ENCODE measurements at regions not wholly inside any gene's neighbourhood (a gene's known extent, or its start where the extent isn't known, plus 50 kb on each side); places are given as distances from the start of the nearest gene placed in this dataset.

GRCh38 chr14:98965076-98965475, 306.9 kb downstream of the BCL11B start:
- no peak for DNase-seq (ENCODE audit: low read depth)
- H3K4me3 ChIP-seq (ENCODE audit: low read depth, low read length), result no peak overlapping the region
- TF ChIP-seq CTCF (IDR thresholded peaks at IDR 0.05; ENCODE audit: control insufficient read depth, extremely low read depth, insufficient read depth), result no peak

DNA sequence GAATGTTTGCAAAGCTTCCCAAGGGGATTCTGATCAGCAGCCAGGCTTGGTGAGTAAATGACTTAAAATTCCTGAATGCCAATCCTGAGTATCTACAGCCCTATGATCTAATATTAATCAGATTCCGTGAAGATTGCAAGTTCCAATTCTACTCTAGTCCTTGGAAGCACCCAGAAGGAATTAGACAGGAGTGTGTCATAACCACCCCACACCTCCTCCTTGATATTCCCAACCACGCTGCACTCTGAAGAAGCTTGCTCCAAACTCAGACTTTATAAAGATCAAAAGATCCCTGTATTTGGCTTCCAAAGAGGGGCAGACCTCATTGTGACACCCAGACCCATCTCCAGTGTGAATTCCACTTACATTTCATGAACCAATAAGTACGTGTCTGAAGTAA, 306.0 kb downstream of the BCL11B start:
- no peak for TF ChIP-seq CTCF (IDR thresholded peaks at IDR 0.05; ENCODE audit: control insufficient read depth, extremely low read depth, insufficient read depth)
- H3K4me3 ChIP-seq (ENCODE audit: low read depth, low read length), result no peak overlapping the region
- no peak for DNase-seq (ENCODE audit: low read depth)

- DNase-seq (ENCODE audit: low read depth), result no peak
- TF ChIP-seq CTCF (IDR thresholded peaks at IDR 0.05; ENCODE audit: control insufficient read depth, extremely low read depth, insufficient read depth), result no peak
- no peak overlapping the region for H3K4me3 ChIP-seq (ENCODE audit: low read depth, low read length)
Observed at GRCh38 chr14:98966475-98967162, 305.4 kb downstream of the BCL11B start.

- TF ChIP-seq CTCF (IDR thresholded peaks at IDR 0.05; ENCODE audit: control insufficient read depth, extremely low read depth, insufficient read depth), result no peak
Observed at GRCh38 chr14:98974113-98974512, 297.9 kb downstream of the BCL11B start.

DNA sequence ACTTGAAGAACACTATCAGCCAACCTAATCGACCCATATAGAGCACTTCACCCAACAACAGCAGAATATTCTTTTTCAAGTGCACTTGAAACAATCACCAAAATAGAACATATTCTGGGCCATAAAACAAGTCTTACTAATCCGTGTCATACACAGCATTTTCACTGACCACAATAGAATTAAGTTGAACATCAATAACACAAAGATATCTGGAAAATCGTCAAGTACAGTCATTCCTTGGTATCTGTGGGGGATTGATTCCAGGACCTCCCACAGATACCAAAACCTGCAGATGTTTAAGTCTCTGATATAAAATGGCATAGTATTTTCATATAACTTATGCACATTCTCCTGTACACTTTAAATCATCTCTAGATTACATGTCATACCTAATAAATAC, 295.7 kb downstream of the BCL11B start:
- no peak for DNase-seq (ENCODE audit: low read depth)
- no peak for TF ChIP-seq CTCF (IDR thresholded peaks at IDR 0.05; ENCODE audit: control insufficient read depth, extremely low read depth, insufficient read depth)

More at GRCh38 chr14:98974113-98974512, 297.9 kb downstream of the BCL11B start:
- H3K4me3 ChIP-seq (ENCODE audit: low read depth, low read length), result no peak overlapping the region
- no peak for DNase-seq (ENCODE audit: low read depth)

GRCh38 chr14:98977451-98977850, 294.5 kb downstream of the BCL11B start:
- H3K4me3 ChIP-seq (ENCODE audit: low read depth, low read length), result no peak overlapping the region
- no peak for DNase-seq (ENCODE audit: low read depth)
- no peak for TF ChIP-seq CTCF (IDR thresholded peaks at IDR 0.05; ENCODE audit: control insufficient read depth, extremely low read depth, insufficient read depth)

More for the DNA sequence above, 295.7 kb downstream of the BCL11B start:
- H3K4me3 ChIP-seq (ENCODE audit: low read depth, low read length), result no peak overlapping the region

GRCh38 chr14:98982986-98983385, 289.0 kb downstream of the BCL11B start:
- no peak overlapping the region for H3K4me3 ChIP-seq (ENCODE audit: low read depth, low read length)
- DNase-seq (ENCODE audit: low read depth), result no peak
- TF ChIP-seq CTCF (IDR thresholded peaks at IDR 0.05; ENCODE audit: control insufficient read depth, extremely low read depth, insufficient read depth), result no peak

Data from LNCaP clone FGC (cell line).